ENCODE measurements at regions not wholly inside any gene's neighbourhood (a gene's known extent, or its start where the extent isn't known, plus 50 kb on each side); places are given as distances from the start of the nearest gene placed in this dataset.

- no peak for DNase-seq (ENCODE audit: low read depth)
- no peaks in the 10 kb centered on the region for H3K27me3 ChIP-seq (ENCODE audit: control insufficient read depth, insufficient read depth, low read length)
- H3K36me3 ChIP-seq (ENCODE audit: control insufficient read depth, insufficient read depth, low read length), result no peaks in the 10 kb centered on the region
- no peak for TF ChIP-seq CTCF (IDR thresholded peaks at IDR 0.05; ENCODE audit: insufficient read depth, low read length, poor library complexity, severe bottlenecking)
- no peak overlapping the region for H3K4me3 ChIP-seq (ENCODE audit: low read depth, low read length)
These were observed 94.9 kb upstream of the ABCB5 start for GRCh38 chr7:20520530-20520929.

GRCh38 chr7:20521243-20521642 is 94.2 kb upstream of the ABCB5 start:
- H3K36me3 ChIP-seq (ENCODE audit: control insufficient read depth, insufficient read depth, low read length), result no peaks in the 10 kb centered on the region
- DNase-seq (ENCODE audit: low read depth), result no peak
- H3K4me3 ChIP-seq (ENCODE audit: low read depth, low read length), result no peak overlapping the region
- H3K27me3 ChIP-seq (ENCODE audit: control insufficient read depth, insufficient read depth, low read length), result no peaks in the 10 kb centered on the region
- no peak for TF ChIP-seq CTCF (IDR thresholded peaks at IDR 0.05; ENCODE audit: insufficient read depth, low read length, poor library complexity, severe bottlenecking)

GRCh38 chr7:20529260-20529659 is 86.2 kb upstream of the ABCB5 start:
- no peak for TF ChIP-seq CTCF (IDR thresholded peaks at IDR 0.05; ENCODE audit: insufficient read depth, low read length, poor library complexity, severe bottlenecking)
- DNase-seq (ENCODE audit: low read depth), result no peak
- Histone ChIP-seq H3K27me3 (ENCODE audit: control insufficient read depth, insufficient read depth, low read length) (no peaks in the 10 kb centered on the region), H3K36me3 (ENCODE audit: control insufficient read depth, insufficient read depth, low read length) (no peaks in the 10 kb centered on the region), H3K4me3 (ENCODE audit: low read depth, low read length) (no peak overlapping the region)

- Histone ChIP-seq H3K4me3 (ENCODE audit: low read depth, low read length) (no peak overlapping the region), H3K36me3 (ENCODE audit: control insufficient read depth, insufficient read depth, low read length) (no peaks in the 10 kb centered on the region), H3K27me3 (ENCODE audit: control insufficient read depth, insufficient read depth, low read length) (no peaks in the 10 kb centered on the region)
- no peak for DNase-seq (ENCODE audit: low read depth)
- TF ChIP-seq CTCF (IDR thresholded peaks at IDR 0.05; ENCODE audit: insufficient read depth, low read length, poor library complexity, severe bottlenecking), result no peak
These were observed 82.6 kb upstream of the ABCB5 start for GRCh38 chr7:20532890-20533289.

GRCh38 chr7:20534543-20534942 is 80.9 kb upstream of the ABCB5 start:
- no peaks in the 10 kb centered on the region for H3K27me3 ChIP-seq (ENCODE audit: control insufficient read depth, insufficient read depth, low read length)
- H3K36me3 ChIP-seq (ENCODE audit: control insufficient read depth, insufficient read depth, low read length), result no peaks in the 10 kb centered on the region
- no peak overlapping the region for H3K4me3 ChIP-seq (ENCODE audit: low read depth, low read length)
- TF ChIP-seq CTCF (IDR thresholded peaks at IDR 0.05; ENCODE audit: insufficient read depth, low read length, poor library complexity, severe bottlenecking), result no peak
- DNase-seq (ENCODE audit: low read depth), result no peak

GRCh38 chr7:20535541-20535940 is 79.9 kb upstream of the ABCB5 start:
- DNase-seq (ENCODE audit: low read depth), result no peak
- TF ChIP-seq CTCF (IDR thresholded peaks at IDR 0.05; ENCODE audit: insufficient read depth, low read length, poor library complexity, severe bottlenecking), result no peak
- H3K27me3 ChIP-seq (ENCODE audit: control insufficient read depth, insufficient read depth, low read length), result no peaks in the 10 kb centered on the region
- no peaks in the 10 kb centered on the region for H3K36me3 ChIP-seq (ENCODE audit: control insufficient read depth, insufficient read depth, low read length)
- no peak overlapping the region for H3K4me3 ChIP-seq (ENCODE audit: low read depth, low read length)
